HG02763 (cell line): ENCODE measurements at regions not wholly inside any gene's neighbourhood (a gene's known extent, or its start where the extent isn't known, plus 50 kb on each side); places are given as distances from the start of the nearest gene placed in this dataset.

Experiments used
- ATAC-seq: cut with Tn5 transposase; IDR thresholded peaks from one replicate; pipeline ENCODE4 v1.9.1; 2021; ENCODE audit warnings: mild to moderate bottlenecking, moderate library complexity; ENCODE audit not compliant: unreplicated experiment

GRCh38 chr12:115710104-115710564 is 567.4 kb downstream of the MED13L start:
- no peak for ATAC-seq

DNA sequence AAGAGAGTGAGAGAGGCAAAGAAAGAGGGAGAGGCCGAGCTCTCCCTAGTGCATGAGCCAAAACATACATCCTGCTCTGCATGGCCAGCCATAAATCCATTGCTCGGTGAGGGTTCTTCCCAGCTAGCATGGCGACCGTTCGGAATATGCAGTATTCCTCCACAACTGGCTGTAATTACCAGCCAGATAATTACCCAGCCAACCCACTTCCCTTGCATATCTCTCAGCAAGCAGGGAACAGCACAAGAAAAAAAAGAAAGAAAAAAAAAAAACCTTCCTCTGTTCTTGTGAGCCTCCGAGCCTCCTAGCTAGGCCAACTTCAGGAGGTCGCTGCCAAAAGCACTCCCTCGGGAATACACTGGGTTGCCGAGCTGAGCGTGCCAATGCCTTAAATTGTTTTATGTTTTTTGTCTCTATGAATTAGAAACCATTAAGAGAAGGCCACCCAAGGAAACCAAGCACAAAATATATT is 567.9 kb downstream of the MED13L start:
- no peak for ATAC-seq

DNA sequence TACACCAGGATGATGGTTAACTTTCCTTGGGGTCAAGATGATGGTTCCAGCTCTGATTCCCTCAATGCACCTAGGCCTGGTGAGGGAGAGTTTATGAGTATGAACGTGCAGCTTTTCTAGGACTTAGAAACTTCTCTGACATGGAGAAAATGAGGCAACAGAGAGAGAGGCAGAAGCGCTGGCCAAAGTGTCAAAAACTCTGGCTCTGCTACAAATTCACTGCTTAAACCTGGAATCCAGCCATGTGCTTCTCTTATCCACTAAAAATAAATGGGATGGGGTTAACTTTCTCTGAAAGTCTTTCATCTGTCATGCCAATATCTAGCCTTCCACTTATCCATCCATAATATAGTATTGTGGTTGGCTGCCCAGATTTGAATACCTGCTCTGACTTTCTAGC is 568.7 kb downstream of the MED13L start:
- no peak for ATAC-seq

DNA sequence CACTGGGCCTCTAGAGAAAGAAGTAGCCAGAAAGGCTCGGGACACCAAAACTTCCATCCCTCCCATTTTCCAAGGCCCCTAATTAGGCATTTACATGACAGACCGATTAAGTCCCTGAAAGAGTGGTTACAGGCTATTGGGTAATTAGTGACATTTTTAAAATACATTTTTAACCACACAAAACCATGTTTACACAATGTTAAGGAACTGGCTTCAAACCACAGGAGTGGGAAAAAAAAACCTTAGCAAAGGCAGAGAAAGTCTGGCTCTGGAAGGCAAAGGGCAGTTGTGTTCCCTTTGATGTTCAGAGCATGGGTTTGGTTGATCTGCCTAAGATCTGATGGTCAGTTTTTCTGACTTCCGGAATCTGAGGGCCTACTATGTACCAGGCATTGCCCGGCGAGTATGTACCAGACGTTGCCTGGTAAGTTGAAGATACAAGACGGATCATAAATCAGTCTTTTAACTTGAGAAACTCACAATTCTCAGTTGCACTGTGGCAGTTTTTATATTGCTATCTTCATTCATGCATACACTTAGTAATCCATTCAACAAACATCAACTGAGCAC is 576.5 kb downstream of the MED13L start:
- no peak for ATAC-seq

GRCh38 chr12:115700081-115700480 is 577.4 kb downstream of the MED13L start:
- no peak for ATAC-seq

DNA sequence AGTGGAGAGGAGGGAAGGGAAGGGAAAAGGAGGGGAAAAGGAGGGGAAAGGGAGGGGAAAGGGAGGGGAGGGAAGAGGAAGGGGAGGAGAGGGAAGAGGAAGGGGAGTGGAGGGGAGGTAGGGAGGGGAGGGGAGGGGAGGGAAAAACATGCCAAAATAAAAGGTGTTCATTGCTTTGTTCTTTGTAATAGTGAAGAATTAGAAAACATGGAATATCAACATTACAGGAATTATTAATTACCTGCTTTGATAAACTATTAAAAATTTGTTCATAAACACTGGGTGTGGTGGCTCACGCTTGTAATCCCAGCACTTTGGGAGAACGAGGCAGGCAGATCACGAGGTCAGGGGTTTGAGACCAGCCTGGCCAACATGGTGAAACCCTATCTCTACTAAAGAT is 579.2 kb downstream of the MED13L start:
- ATAC-seq: no peak

DNA sequence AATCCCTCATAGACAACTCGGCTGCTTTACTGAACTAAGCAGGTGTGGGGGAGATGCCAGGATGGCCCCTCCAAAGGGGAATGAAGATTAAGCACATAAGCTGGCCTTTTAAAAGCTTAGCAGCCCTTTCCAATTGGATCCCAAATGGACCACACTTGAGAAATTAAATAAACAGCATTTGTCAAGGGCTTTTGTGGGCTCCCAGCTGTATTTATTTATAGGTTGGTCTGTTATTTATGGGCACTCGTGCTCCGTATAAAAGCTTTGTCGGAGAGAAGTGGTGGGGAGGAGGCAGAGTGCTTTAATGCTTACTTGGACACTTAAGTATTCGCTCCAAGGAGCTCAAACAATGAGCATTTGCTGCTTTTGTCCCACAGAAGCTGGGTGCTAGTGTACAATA is 580.2 kb downstream of the MED13L start:
- no peak for ATAC-seq

DNA sequence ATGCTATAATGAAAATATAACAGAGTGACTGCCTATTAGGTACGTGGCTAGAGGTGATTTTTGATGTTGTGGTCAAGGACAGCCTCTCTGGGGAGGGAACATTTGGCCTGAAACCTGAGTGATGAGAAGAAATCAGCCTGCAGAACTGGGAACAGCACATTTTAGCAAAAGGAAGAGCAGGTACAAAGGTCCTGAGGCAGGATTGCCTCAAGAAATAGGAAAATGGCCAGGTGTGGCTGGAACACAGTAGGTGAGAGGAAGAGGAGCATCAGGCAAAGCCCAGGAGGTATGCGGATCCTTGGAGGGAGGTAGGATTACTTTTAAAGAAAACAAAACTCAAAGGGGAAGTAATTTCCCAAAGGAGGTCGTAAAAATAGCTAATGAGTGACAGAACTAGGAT is 582.9 kb downstream of the MED13L start:
- ATAC-seq: no peak

DNA sequence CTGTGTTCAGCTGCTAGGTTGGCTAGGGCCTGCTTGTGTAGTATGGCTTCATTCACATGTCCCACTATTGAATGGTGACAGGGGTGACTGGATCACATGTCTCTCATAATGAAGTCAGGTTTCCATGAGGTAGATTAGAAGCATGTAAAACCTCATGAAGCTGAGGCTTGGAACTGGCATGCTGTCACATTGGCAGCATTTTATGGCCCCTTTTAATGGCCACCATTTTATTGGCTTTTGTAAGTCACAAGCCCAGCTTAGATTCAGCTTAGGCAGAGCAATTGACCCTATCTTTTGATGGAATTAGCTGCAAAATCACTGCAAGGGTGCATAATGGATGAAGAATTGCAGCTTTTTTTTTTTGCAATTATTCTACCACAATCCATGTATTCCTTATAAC is 583.5 kb downstream of the MED13L start:
- no peak for ATAC-seq

GRCh38 chr12:115691123-115691522 is 586.4 kb downstream of the MED13L start:
- no peak for ATAC-seq

GRCh38 chr12:115687094-115687493 is 590.4 kb downstream of the MED13L start:
- ATAC-seq: no peak

DNA sequence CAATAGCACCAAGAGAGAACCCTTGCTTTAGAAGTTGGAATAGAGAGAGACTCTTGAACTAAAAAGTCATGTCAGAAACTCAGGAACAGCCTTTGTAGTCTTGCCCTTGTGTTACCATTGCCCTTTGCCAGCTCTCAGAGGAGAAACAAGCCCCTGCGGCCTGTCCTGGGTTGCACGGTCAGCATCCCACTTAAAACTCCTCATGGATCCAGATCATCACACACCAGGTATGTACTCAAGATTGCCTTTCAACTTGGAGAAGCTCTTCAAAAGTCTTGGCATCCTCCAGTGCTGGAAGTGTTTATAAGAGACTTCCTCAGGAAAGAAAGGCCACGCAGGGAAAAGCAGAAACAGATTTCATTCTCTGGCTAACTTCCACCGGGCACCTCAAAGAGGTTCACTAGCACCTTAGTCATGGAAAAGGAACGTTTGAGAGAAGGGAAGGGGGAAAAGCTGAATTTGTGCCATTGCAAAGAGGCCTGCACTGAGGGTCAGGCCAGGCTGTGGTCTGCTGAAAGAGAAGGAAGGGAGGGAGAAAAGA is 594.2 kb downstream of the MED13L start:
- no peak for ATAC-seq

DNA sequence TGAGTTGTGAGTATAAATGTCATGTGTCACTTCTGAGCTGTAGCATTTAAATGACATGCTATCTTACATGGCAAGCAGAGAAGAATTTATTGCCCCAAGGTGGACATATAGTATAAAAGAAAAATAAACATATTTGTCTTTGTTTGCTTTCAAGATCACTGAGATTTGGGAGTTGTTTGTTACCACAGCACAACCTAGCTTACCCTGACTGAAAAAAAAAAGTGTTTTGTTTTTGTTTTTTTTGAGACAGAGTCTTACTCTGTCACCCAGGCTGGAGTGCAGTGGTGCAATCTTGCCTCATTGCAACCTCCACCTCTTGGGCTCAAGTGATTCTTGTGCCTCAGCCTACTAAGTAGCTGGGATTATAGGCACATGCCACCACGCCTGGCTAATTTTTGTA is 596.5 kb downstream of the MED13L start:
- ATAC-seq: no peak

GRCh38 chr12:115672506-115673080 is 604.9 kb downstream of the MED13L start:
- ATAC-seq: no peak

DNA sequence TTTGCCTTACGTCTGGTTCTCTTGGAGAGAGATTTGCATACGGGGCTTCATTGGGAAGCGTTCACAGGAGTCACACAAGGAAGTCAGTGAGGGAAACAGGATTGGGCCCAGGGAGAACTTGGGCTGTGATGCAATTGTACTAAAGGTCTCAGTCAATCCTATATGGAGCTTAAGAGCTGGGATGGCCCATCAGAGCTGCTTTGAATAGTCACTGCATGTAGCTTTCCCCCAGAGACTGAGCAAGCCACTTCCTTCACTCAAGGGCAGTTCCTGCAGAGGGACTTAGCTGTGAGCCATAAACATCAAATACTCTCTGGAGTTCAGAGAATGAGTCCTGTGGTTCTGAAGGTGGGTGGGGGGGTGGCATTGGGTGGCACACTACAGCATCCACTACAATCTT is 605.4 kb downstream of the MED13L start:
- no peak for ATAC-seq

DNA sequence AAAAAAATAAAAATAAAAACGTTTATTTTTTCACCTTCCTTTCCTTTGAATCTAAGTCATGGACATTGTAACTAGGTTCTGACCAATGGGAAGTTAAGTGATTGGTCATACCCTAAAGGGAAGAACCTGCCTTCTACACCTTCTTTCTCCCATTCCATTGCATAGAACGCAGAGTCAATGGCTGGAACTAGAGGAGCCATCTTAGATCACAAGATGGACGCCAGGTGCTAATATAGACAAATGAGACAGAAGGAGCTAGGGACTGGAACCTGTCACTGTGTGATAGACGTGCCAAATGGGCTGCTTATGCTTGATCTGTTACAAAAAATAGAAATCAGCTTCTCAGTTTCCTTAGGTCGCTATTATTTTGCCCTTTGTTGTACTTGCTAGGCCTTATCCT is 606.6 kb downstream of the MED13L start:
- ATAC-seq: no peak

DNA sequence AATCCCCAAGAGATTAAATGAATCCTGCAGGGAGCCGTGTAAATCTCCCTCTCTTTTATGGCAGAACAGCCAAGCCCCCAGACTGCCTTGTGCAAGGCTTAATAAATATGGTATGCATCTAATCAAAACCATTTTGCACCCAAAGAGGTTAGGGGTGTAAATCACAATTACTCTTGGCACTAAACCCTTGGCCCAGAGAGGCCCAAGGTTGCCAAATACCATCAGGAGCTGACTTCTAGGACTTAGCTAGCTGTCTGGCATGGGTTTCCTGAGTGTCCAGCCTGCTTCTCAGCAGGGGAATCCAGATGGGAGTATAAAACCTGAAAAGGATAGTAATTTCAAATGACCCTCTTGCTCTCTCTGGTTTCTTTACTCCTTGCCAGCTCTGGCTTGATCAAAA is 610.4 kb downstream of the MED13L start:
- no peak for ATAC-seq

DNA sequence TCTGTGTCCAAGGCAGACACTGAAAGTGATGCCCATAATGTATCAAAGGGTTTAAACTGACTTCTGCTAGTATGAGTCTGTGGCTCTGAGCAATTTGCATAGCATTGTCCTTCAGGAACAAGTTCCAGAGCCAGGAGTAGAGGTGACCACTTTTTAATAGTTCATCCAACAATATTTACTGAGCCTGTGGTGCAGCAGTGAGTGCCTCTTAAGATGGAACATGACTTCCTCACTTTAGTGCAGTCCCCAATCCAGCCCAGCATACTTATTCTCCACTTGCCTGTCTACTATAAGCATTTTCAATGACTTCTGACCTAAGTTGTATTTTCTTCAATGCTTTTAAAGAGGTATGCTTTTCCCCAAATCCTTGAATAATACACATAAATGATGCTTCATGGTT is 611.3 kb downstream of the MED13L start:
- ATAC-seq: no peak

DNA sequence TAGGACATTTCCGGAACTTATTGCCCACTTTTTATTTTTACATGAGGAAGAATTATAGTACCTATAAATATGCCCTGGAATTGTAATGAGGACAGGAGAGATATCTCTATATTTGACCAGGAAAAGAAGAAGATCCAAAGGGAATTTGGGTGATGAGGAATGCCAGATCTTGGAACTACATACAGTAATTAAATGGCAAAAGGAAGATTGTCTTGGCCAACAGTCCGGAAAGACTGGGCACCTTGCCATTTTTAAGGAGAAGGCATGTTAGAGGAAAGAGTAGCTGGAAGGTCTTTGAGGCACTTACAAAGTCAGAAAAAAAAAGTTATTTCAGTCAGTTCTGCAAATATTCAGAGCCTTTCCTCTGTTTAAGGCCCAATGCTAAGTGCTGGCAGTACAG is 616.4 kb downstream of the MED13L start:
- ATAC-seq: no peak

GRCh38 chr12:115660211-115660805 is 617.2 kb downstream of the MED13L start:
- ATAC-seq: no peak

GRCh38 chr12:115659422-115659821 is 618.1 kb downstream of the MED13L start:
- ATAC-seq: no peak
